SK-N-SH (cell line): ENCODE measurements at regions not wholly inside any gene's neighbourhood (a gene's known extent, or its start where the extent isn't known, plus 50 kb on each side); places are given as distances from the start of the nearest gene placed in this dataset.

Experiments
- CTCF ChIA-PET: fragments of 300-600, 350-600 bp; formaldehyde crosslinking; extraction: SDS; loops from one replicate; lab custom pipeline; 2021; lab: Yijun Ruan, JAX
- POLR2A ChIA-PET: fragments of 350-600 bp; sonication (Branson Sonifier 250); formaldehyde crosslinking; extraction: SDS; loops from one replicate; lab custom pipeline; 2020; ENCODE audit warnings: antibody characterized with exemption, inconsistent platforms; lab: Yijun Ruan, JAX
- DNase-seq: peaks from one replicate; pipeline ENCODE4 v3.0.0; 2012
- H2AFZ ChIP-seq: fragments of 200-600 bp; sonication (generic); 2 replicates; pipeline ENCODE4 v1.8.1; 2016; ENCODE audit warnings: antibody characterized with exemption, mild to moderate bottlenecking, low read depth
- H3F3A ChIP-seq: fragments of 200-600 bp; sonication (generic); replicated peaks from 2 replicates; pipeline ENCODE3; 2016; ENCODE audit warnings: antibody characterized with exemption, mild to moderate bottlenecking; ENCODE audit not compliant: insufficient read depth
- H3K27ac ChIP-seq, 2 experiments: fragments of 200-500 bp in 1 of 2; fragments of 200-600 bp in 1 of 2; sonication (Bioruptor generic) in 1 of 2; sonication (generic), shearing (Covaris generic) in 1 of 2; 2 replicates each; pipeline versions ENCODE4 v1.5.1 to v1.6.1; 2014 to 2016; ENCODE audit warnings: low read depth in 2 of 2, inconsistent platforms in 1 of 2, low read length in 1 of 2, mild to moderate bottlenecking in 1 of 2, mixed read lengths in 1 of 2
- H3K27me3 ChIP-seq: fragments of 200-600 bp; sonication (generic), shearing (Covaris generic); 2 replicates; pipeline ENCODE4 v1.6.1; 2016; ENCODE audit warnings: mixed run types; ENCODE audit not compliant: insufficient read depth
- H3K36me3 ChIP-seq, 2 experiments: fragments of 200-500 bp in 1 of 2; fragments of 200-600 bp in 1 of 2; sonication (Bioruptor generic) in 1 of 2; sonication (generic) in 1 of 2; replicated peaks in 1 of 2; 2 replicates each; pipeline versions ENCODE3 to v1.5.1; 2014 to 2016; ENCODE audit warnings: low read length in 1 of 2, mild to moderate bottlenecking in 1 of 2; ENCODE audit not compliant: insufficient read depth in 2 of 2, control insufficient read depth in 1 of 2
- H3K4me1 ChIP-seq, 2 experiments: fragments of 200-500 bp in 1 of 2; fragments of 200-600 bp in 1 of 2; sonication (Bioruptor generic) in 1 of 2; sonication (generic), shearing (Covaris generic) in 1 of 2; 2 replicates each; pipeline versions ENCODE4 v1.5.1 to v1.6.1; 2014 to 2016; ENCODE audit warnings: low read depth in 1 of 2, low read length in 1 of 2, mixed run types in 1 of 2; ENCODE audit not compliant: insufficient read depth in 2 of 2, control insufficient read depth in 1 of 2
- H3K4me2 ChIP-seq: fragments of 200-600 bp; sonication (generic), shearing (Covaris generic); 2 replicates; pipeline ENCODE4 v1.6.1; 2017; ENCODE audit warnings: mixed run types
- H3K4me3 ChIP-seq, 2 experiments: fragments of 200-500 bp in 1 of 2; fragments of 200-600 bp in 1 of 2; sonication (Bioruptor generic) in 1 of 2; sonication (generic), shearing (Covaris generic) in 1 of 2; 2 replicates each; pipeline versions ENCODE4 v1.5.1 to v1.8.1; 2014 to 2016; ENCODE audit warnings: low read depth in 2 of 2, inconsistent platforms in 1 of 2, low read length in 1 of 2, mild to moderate bottlenecking in 1 of 2, mixed read lengths in 1 of 2, moderate library complexity in 1 of 2
- H3K79me2 ChIP-seq: fragments of 200-600 bp; sonication (generic); 2 replicates; pipeline ENCODE4 v1.8.1; 2017; ENCODE audit warnings: mild to moderate bottlenecking; ENCODE audit not compliant: insufficient read depth
- H3K9ac ChIP-seq: fragments of 200-600 bp; sonication (generic); 2 replicates; pipeline ENCODE4 v1.6.1; 2017; ENCODE audit warnings: mixed run types
- H3K9me2 ChIP-seq: fragments of 200-600 bp; sonication (generic); 2 replicates; pipeline ENCODE4 v1.6.1; 2017; ENCODE audit warnings: mixed run types
- H3K9me3 ChIP-seq: fragments of 200-600 bp; sonication (generic); 2 replicates; pipeline ENCODE4 v1.6.1; 2017; ENCODE audit warnings: mixed run types, mild to moderate bottlenecking, moderate library complexity
- H4K20me1 ChIP-seq: fragments of 200-600 bp; sonication (generic); 2 replicates; pipeline ENCODE4 v1.6.1; 2017; ENCODE audit warnings: mild to moderate bottlenecking, mixed run types; ENCODE audit not compliant: insufficient read depth
- CHD2 ChIP-seq: fragments of 150-350 bp; IDR thresholded peaks from 2 replicates; pipeline ENCODE4 v1.6.1; 2018; ENCODE audit warnings: low read length; ENCODE audit not compliant: partially characterized antibody
- CTCF ChIP-seq: fragments of 200-600 bp; sonication (generic); IDR thresholded peaks from 2 replicates; pipeline ENCODE4 v1.6.1; 2017; ENCODE audit warnings: antibody characterized with exemption, mild to moderate bottlenecking, moderate library complexity
- FOSL2 ChIP-seq: IDR thresholded peaks from 2 replicates; pipeline ENCODE4 v1.4.0; 2012; ENCODE audit warnings: low read depth, mild to moderate bottlenecking, moderate library complexity, borderline replicate concordance
- FOXJ3 ChIP-seq: sonication (generic); formaldehyde crosslinking; IDR thresholded peaks from 2 replicates; pipeline ENCODE4 v1.5.1; 2020; ENCODE audit warnings: mild to moderate bottlenecking, missing genetic modification reagents
- FOXM1 ChIP-seq: IDR thresholded peaks from 2 replicates; pipeline ENCODE4 v1.4.0; 2012; ENCODE audit warnings: low read depth, mild to moderate bottlenecking
- JUND ChIP-seq: IDR thresholded peaks from 2 replicates; pipeline ENCODE4 v1.4.0; 2012
- MXI1 ChIP-seq: IDR thresholded peaks from 2 replicates; pipeline ENCODE4 v1.6.1; 2012; ENCODE audit warnings: mild to moderate bottlenecking, low read depth, low read length, improper control_type of control experiment
- NFIC ChIP-seq: IDR thresholded peaks from 2 replicates; pipeline ENCODE4 v1.4.0; 2012; ENCODE audit warnings: borderline replicate concordance
- NRF1 ChIP-seq: IDR thresholded peaks from 2 replicates; pipeline ENCODE4 v1.6.1; 2012; ENCODE audit warnings: low read depth, mild to moderate bottlenecking, low read length
- PBX3 ChIP-seq: IDR thresholded peaks from 2 replicates; pipeline ENCODE4; 2012
- RXRA ChIP-seq: IDR thresholded peaks from 2 replicates; pipeline ENCODE4 v1.4.0; 2012; ENCODE audit warnings: low read depth, mild to moderate bottlenecking, borderline replicate concordance
- SMC3 ChIP-seq: IDR thresholded peaks from 2 replicates; pipeline ENCODE4 v1.6.1; 2012; ENCODE audit warnings: low read depth, low read length, improper control_type of control experiment
- TCF12 ChIP-seq: IDR thresholded peaks from 2 replicates; pipeline ENCODE4 v1.4.0; 2012
- TEAD4 ChIP-seq: IDR thresholded peaks from 2 replicates; pipeline ENCODE4 v1.4.0; 2012; ENCODE audit warnings: mild to moderate bottlenecking, borderline replicate concordance; ENCODE audit not compliant: insufficient read depth
- USF1 ChIP-seq: IDR thresholded peaks from 2 replicates; pipeline ENCODE4 v1.4.0; 2012; ENCODE audit warnings: low read depth, borderline replicate concordance
- USF2 ChIP-seq: fragments of 150-350 bp; IDR thresholded peaks from 2 replicates; pipeline ENCODE4 v1.6.1; 2017; ENCODE audit warnings: antibody characterized with exemption, low read length, low read depth, borderline replicate concordance
- YY1 ChIP-seq: IDR thresholded peaks from 2 replicates; pipeline ENCODE4 v1.4.0; 2012; ENCODE audit warnings: low read depth, mild to moderate bottlenecking
- ZBTB33 ChIP-seq: IDR thresholded peaks from 2 replicates; pipeline ENCODE4 v1.4.0; 2012; ENCODE audit warnings: low read depth, borderline replicate concordance
- WGBS: methylation state at CpG from one replicate; pipeline ENCODE4 v1.1.6; 2017; ENCODE audit warnings: low lambda C conversion rate; 5-methylcytosine and 5-hydroxymethylcytosine counted together

GRCh38 chr6:156378853-156379252 is 398.3 kb upstream of the ARID1B start (continued):
- TF ChIP-seq USF2 (no peak), USF1 (no peak), RXRA (no peak), CHD2 (no peak), NRF1 (no peak), TCF12 (no peak)

- H3K9ac ChIP-seq = no peak overlapping the region
- no peaks in the 10 kb centered on the region for H4K20me1 ChIP-seq
- no peaks in the 10 kb centered on the region for H3K79me2 ChIP-seq
- H3K4me3 ChIP-seq = no peak overlapping the region
- H3K27ac ChIP-seq = no peak overlapping the region
- no peaks in the 10 kb centered on the region for H3K9me2 ChIP-seq
- POLR2A ChIA-PET = no interaction called here
- no peak for TF ChIP-seq MXI1
- no peak for TF ChIP-seq FOXJ3 (CRISPR knock-in tag)
- TF ChIP-seq PBX3 = no peak
- no peak for TF ChIP-seq JUND
- no peak for TF ChIP-seq NFIC
- no peak for TF ChIP-seq FOSL2
- no peak for TF ChIP-seq YY1
- no peak for TF ChIP-seq TEAD4
- no peak for TF ChIP-seq FOXM1
- no peak for TF ChIP-seq RXRA
- no peak for TF ChIP-seq SMC3
- H3K27me3 ChIP-seq = no peaks in the 10 kb centered on the region
- H3K4me2 ChIP-seq = no peak overlapping the region
- no peaks in the 10 kb centered on the region for H3K9me3 ChIP-seq
- DNase-seq = no peak
- H3K36me3 ChIP-seq = no peaks in the 10 kb centered on the region
- H3K4me1 ChIP-seq = peaks cover 6 to 18% of the 10 kb centered on the region in 2 experiments; a peak in 3 of 4 replicates
- peaks cover 10% of the 10 kb centered on the region for H3F3A ChIP-seq
- H2AFZ ChIP-seq = no peak overlapping the region
- CTCF ChIA-PET = no interaction called here
Observed at GRCh38 chr6:156376091-156376490, 401.1 kb upstream of the ARID1B start.

GRCh38 chr6:156359912-156360311 is 417.3 kb upstream of the ARID1B start:
- Histone ChIP-seq H3K4me1 (no peaks in the 10 kb centered on the region), H2AFZ (no peak overlapping the region), H3K27ac (no peak overlapping the region), H3K9ac (no peak overlapping the region), H3K9me2 (no peaks in the 10 kb centered on the region), H3K27me3 (no peaks in the 10 kb centered on the region), H3K4me3 (peak overlapping the region in 1 of 2 experiments; percentile 29; a peak in 1 of 4 replicates), H4K20me1 (no peaks in the 10 kb centered on the region), H3K4me2 (no peak overlapping the region), H3K36me3 (no peaks in the 10 kb centered on the region), H3F3A (no peaks in the 10 kb centered on the region), H3K9me3 (no peaks in the 10 kb centered on the region), H3K79me2 (no peaks in the 10 kb centered on the region)
- no peak for DNase-seq
- WGBS = 86% methylated on average over 12 of the region's 12 CpGs
- ChIA-PET CTCF (no interaction called here), POLR2A (no interaction called here)
- no peak for TF ChIP-seq ZBTB33
- TF ChIP-seq USF2 = no peak
- TF ChIP-seq CTCF = peak; percentile 18; the same call in 1 of the 2 replicates
